MM.1S (cell line): ENCODE measurements at regions not wholly inside any gene's neighbourhood (a gene's known extent, or its start where the extent isn't known, plus 50 kb on each side); places are given as distances from the start of the nearest gene placed in this dataset.

Source experiments
- DNase-seq: peaks from one replicate; pipeline ENCODE4 v3.0.0-alpha.2; 2015
- H2AFZ ChIP-seq: fragments of 300-600 bp; sonication (generic); 2 replicates; pipeline ENCODE4 v1.6.0; 2016; ENCODE audit warnings: antibody characterized with exemption, low read length
- H3F3A ChIP-seq: fragments of 300-600 bp; sonication (generic); 2 replicates; pipeline ENCODE4 v1.6.1; 2016; ENCODE audit warnings: mild to moderate bottlenecking, antibody characterized with exemption, low read length, moderate library complexity, mixed read lengths; ENCODE audit not compliant: insufficient read depth
- H3K27ac ChIP-seq: fragments of 300-600 bp; sonication (generic); 2 replicates; pipeline ENCODE4 v1.5.1; 2016; ENCODE audit warnings: mild to moderate bottlenecking, low read length
- H3K27me3 ChIP-seq: fragments of 300-600 bp; sonication (generic); replicated peaks from 2 replicates; pipeline ENCODE4 v1.6.0; 2016; ENCODE audit warnings: low read length; ENCODE audit not compliant: insufficient read depth
- H3K36me3 ChIP-seq: fragments of 300-600 bp; sonication (generic); replicated peaks from 2 replicates; pipeline ENCODE4 v1.6.1; 2016; ENCODE audit warnings: mild to moderate bottlenecking, low read length, mixed read lengths; ENCODE audit not compliant: insufficient read depth
- H3K4me1 ChIP-seq: fragments of 300-600 bp; sonication (generic); 2 replicates; pipeline ENCODE4 v1.6.1; 2016; ENCODE audit warnings: low read length, mixed read lengths
- H3K4me2 ChIP-seq: fragments of 300-600 bp; sonication (generic); 2 replicates; pipeline ENCODE4 v1.6.0; 2016; ENCODE audit warnings: low read depth, low read length
- H3K4me3 ChIP-seq: fragments of 300-600 bp; sonication (generic); 2 replicates; pipeline ENCODE4 v1.5.1; 2016; ENCODE audit warnings: low read length, mixed read lengths
- H3K79me2 ChIP-seq: fragments of 300-600 bp; sonication (generic); 2 replicates; pipeline ENCODE4 v1.6.1; 2016; ENCODE audit warnings: mixed run types, low read length, mixed read lengths
- H3K9ac ChIP-seq: fragments of 300-600 bp; sonication (generic); 2 replicates; pipeline ENCODE4 v1.6.1; 2016; ENCODE audit warnings: low read length, mixed read lengths
- H3K9me2 ChIP-seq: fragments of 300-600 bp; sonication (generic); replicated peaks from 2 replicates; pipeline ENCODE4 v1.6.1; 2016; ENCODE audit warnings: mild to moderate bottlenecking, low read length, mixed read lengths; ENCODE audit not compliant: insufficient read depth
- H3K9me3 ChIP-seq: fragments of 300-600 bp; sonication (generic); replicated peaks from 2 replicates; pipeline ENCODE4 v1.6.1; 2016; ENCODE audit warnings: mild to moderate bottlenecking, low read length, mixed read lengths; ENCODE audit not compliant: insufficient read depth
- H4K20me1 ChIP-seq: fragments of 300-600 bp; sonication (generic); 2 replicates; pipeline ENCODE4 v1.6.1; 2016; ENCODE audit warnings: mild to moderate bottlenecking, low read length, moderate library complexity, mixed read lengths; ENCODE audit not compliant: insufficient read depth
- EZH2 ChIP-seq: fragments of 300-600 bp; sonication (generic); optimal IDR thresholded peaks from 2 replicates; pipeline ENCODE3; 2017; ENCODE audit warnings: low read depth, mild to moderate bottlenecking, antibody characterized with exemption, low read length, mixed read lengths
- EZH2phosphoT487 ChIP-seq: fragments of 300-600 bp; sonication (generic); IDR thresholded peaks from 2 replicates; pipeline ENCODE4 v1.6.1; 2018; ENCODE audit warnings: antibody characterized with exemption, low read length
- TF ChIP-seq, protein P1 (sequence below): fragments of 300-600 bp; sonication (generic); IDR thresholded peaks from 2 replicates; pipeline ENCODE4 v1.5.1; 2016; ENCODE audit warnings: antibody characterized with exemption, low read length, mixed read lengths

DNA sequence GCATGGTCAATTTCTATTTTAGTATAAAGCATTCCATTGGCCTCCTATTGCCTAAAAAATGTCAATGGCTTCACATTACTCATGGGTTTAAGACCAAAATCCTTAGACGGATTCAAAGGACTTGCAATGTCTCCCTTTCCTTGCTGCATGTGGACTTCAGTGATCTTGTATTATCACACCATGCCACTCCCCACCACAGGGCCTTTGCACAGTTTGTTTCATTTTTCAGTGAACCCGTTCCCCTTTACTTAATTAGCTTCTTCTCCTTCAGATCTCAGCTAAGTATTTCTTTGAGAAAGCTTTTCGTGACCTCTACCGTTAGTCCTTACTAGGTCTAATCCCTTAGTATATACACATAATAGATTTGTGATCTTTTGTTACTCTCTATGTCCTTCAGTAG, 269.7 kb downstream of the FAM76B start:
- Histone ChIP-seq H4K20me1 (no peaks in the 10 kb centered on the region), H3K27ac (no peak overlapping the region), H2AFZ (no peak overlapping the region), H3K9me2 (no peaks in the 10 kb centered on the region), H3K4me2 (no peak overlapping the region), H3F3A (no peaks in the 10 kb centered on the region), H3K27me3 (no peaks in the 10 kb centered on the region), H3K4me3 (no peak overlapping the region), H3K4me1 (no peaks in the 10 kb centered on the region), H3K36me3 (no peaks in the 10 kb centered on the region), H3K79me2 (no peaks in the 10 kb centered on the region), H3K9me3 (no peaks in the 10 kb centered on the region), H3K9ac (no peak overlapping the region)
- no peak for TF ChIP-seq EZH2phosphoT487
- TF ChIP-seq, protein P1, sequence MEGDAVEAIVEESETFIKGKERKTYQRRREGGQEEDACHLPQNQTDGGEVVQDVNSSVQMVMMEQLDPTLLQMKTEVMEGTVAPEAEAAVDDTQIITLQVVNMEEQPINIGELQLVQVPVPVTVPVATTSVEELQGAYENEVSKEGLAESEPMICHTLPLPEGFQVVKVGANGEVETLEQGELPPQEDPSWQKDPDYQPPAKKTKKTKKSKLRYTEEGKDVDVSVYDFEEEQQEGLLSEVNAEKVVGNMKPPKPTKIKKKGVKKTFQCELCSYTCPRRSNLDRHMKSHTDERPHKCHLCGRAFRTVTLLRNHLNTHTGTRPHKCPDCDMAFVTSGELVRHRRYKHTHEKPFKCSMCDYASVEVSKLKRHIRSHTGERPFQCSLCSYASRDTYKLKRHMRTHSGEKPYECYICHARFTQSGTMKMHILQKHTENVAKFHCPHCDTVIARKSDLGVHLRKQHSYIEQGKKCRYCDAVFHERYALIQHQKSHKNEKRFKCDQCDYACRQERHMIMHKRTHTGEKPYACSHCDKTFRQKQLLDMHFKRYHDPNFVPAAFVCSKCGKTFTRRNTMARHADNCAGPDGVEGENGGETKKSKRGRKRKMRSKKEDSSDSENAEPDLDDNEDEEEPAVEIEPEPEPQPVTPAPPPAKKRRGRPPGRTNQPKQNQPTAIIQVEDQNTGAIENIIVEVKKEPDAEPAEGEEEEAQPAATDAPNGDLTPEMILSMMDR: no peak
- no peak for TF ChIP-seq EZH2
- no peak for DNase-seq

DNA sequence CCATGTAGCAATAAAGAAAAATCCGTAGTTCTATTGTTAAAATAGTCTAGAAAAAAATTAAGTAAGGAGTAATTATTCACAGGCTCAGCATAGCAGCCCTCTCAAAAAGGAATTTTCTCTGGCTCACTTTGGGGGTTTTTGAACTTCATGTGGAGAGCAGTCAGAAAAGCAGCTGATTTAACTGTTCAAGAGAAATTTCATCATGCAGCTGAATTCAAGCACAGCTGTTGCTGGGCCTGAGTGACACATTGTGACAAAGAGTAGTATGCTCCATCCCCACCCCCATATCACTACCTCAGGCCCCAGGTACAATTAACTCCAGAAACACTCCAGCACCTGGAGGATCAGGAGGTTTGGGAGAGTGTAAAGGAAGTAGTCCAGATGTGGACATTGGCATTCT, 272.1 kb downstream of the FAM76B start:
- H3K9me2 ChIP-seq: no peaks in the 10 kb centered on the region
- no peak overlapping the region for H3K9ac ChIP-seq
- no peak overlapping the region for H3K4me2 ChIP-seq

DNA sequence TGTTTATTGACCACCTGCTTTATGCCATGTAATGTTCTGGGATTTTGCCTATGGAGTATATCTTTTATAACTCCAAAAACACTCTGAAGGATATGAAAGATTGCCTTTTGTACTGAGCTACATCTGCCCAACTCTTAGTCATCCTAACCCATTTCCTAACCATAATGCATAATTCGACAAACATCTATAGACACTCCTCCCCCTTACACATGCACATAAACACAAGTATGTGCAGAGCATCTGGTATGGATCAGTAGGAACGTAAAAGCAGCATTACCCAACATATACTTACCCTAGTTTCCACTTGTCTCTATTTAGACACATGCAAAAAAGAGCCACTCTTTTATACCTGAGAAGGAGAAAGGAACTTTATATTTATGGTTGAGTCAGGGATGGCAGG, 272.8 kb downstream of the FAM76B start:
- Histone ChIP-seq H3K27me3 (no peaks in the 10 kb centered on the region), H3K9me2 (no peaks in the 10 kb centered on the region), H4K20me1 (no peaks in the 10 kb centered on the region), H3K79me2 (no peaks in the 10 kb centered on the region), H3K27ac (no peak overlapping the region), H3K4me1 (no peaks in the 10 kb centered on the region), H3K9me3 (no peaks in the 10 kb centered on the region), H3K36me3 (no peaks in the 10 kb centered on the region), H3K4me2 (no peak overlapping the region), H3K9ac (no peak overlapping the region), H3K4me3 (no peak overlapping the region), H3F3A (no peaks in the 10 kb centered on the region), H2AFZ (no peak overlapping the region)
- TF ChIP-seq EZH2phosphoT487: no peak
- TF ChIP-seq, protein P1: no peak
- TF ChIP-seq EZH2: no peak
- no peak for DNase-seq

More for the DNA sequence above, 272.1 kb downstream of the FAM76B start:
- Histone ChIP-seq H3K4me3 (no peak overlapping the region), H3K9me3 (no peaks in the 10 kb centered on the region), H3K79me2 (no peaks in the 10 kb centered on the region), H3K4me1 (no peaks in the 10 kb centered on the region), H2AFZ (no peak overlapping the region), H3K27ac (no peak overlapping the region), H3F3A (no peaks in the 10 kb centered on the region), H3K36me3 (no peaks in the 10 kb centered on the region), H3K27me3 (no peaks in the 10 kb centered on the region), H4K20me1 (no peaks in the 10 kb centered on the region)
- TF ChIP-seq EZH2: no peak
- no peak for TF ChIP-seq EZH2phosphoT487
- TF ChIP-seq, protein P1: no peak
- DNase-seq: no peak

DNA sequence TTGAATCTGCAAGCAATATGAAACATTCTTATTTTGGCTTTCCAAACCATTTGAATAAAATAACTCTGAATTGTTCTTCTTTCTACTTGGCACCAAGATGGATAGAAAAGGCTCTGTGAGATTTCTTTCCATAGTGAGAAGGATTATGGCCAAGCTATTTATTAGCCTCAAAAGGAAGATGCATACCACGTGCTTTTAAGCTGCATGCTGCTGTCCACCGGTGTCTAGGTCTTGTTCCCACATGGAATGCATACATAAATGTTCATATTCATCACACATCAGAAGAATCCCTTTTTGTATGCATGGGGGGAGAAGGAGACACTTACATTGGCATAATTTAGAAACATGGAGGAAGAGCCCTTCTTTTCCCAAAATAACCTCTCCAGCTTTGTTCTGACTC, 273.4 kb downstream of the FAM76B start:
- no peak overlapping the region for H3K4me2 ChIP-seq
- TF ChIP-seq, protein P1: no peak
- TF ChIP-seq EZH2phosphoT487: no peak
- no peak for TF ChIP-seq EZH2
- H3K4me3 ChIP-seq: no peak overlapping the region
- H3K9me3 ChIP-seq: no peaks in the 10 kb centered on the region
- H3K9me2 ChIP-seq: no peaks in the 10 kb centered on the region
- no peaks in the 10 kb centered on the region for H3K27me3 ChIP-seq
- H3K79me2 ChIP-seq: no peaks in the 10 kb centered on the region
- no peak overlapping the region for H3K27ac ChIP-seq
- no peaks in the 10 kb centered on the region for H3F3A ChIP-seq
- H3K4me1 ChIP-seq: no peaks in the 10 kb centered on the region
- no peak for DNase-seq
- H3K36me3 ChIP-seq: no peaks in the 10 kb centered on the region
- no peaks in the 10 kb centered on the region for H4K20me1 ChIP-seq
- H2AFZ ChIP-seq: no peak overlapping the region
- H3K9ac ChIP-seq: no peak overlapping the region
